ENCODE measurements at regions not wholly inside any gene's neighbourhood (a gene's known extent, or its start where the extent isn't known, plus 50 kb on each side); places are given as distances from the start of the nearest gene placed in this dataset.

- no peak overlapping the region for H3K9ac ChIP-seq
- H3K36me3 ChIP-seq, result no peaks in the 10 kb centered on the region
- no peaks in the 10 kb centered on the region for H4K20me1 ChIP-seq
- no peak for TF ChIP-seq Cebpa-rat (IDR thresholded peaks at IDR 0.05)
- no peaks in the 10 kb centered on the region for H3K9me3 ChIP-seq (replicated peaks in 1 of 11)
- H3K4me3 ChIP-seq, result no peak overlapping the region
- no peak overlapping the region for H3K27ac ChIP-seq
- no peak overlapping the region for H3K4me2 ChIP-seq
- no peaks in the 10 kb centered on the region for H3K4me1 ChIP-seq
- H3K27me3 ChIP-seq, result no peaks in the 10 kb centered on the region
Measured at GRCh38 chr7:25752967-25753791, 398.8 kb upstream of the NFE2L3 start.

DNA sequence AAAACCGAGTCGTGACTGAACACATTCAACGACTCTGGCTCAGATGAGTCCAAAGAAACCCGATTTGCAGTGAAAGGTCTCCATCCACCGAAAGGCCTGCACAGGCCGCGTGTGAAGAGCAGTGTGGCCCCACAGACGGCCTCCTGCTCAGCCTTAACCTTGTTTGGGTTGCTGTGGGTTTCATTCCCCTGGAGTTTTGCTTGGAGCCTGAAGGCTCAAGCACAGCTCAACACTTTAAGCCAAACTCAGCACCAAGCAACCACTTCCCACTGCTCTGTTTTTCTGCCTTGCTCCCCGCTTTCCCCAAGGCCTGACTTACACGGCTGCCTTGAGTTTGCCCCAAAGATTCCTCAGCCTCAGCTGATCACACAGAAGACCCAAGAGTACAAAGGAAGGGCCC lies 398.2 kb upstream of the NFE2L3 start:
- no peak overlapping the region for H3K4me2 ChIP-seq
- no peak overlapping the region for H3K4me3 ChIP-seq
- no peaks in the 10 kb centered on the region for H4K20me1 ChIP-seq
- no peak overlapping the region for H3K27ac ChIP-seq
- H3K9ac ChIP-seq, result no peak overlapping the region
- TF ChIP-seq Cebpa-rat (IDR thresholded peaks at IDR 0.05), result no peak
- no peaks in the 10 kb centered on the region for H3K36me3 ChIP-seq
- no peaks in the 10 kb centered on the region for H3K4me1 ChIP-seq
- H3K27me3 ChIP-seq, result no peaks in the 10 kb centered on the region
- H3K9me3 ChIP-seq (replicated peaks in 1 of 11), result no peaks in the 10 kb centered on the region

DNA sequence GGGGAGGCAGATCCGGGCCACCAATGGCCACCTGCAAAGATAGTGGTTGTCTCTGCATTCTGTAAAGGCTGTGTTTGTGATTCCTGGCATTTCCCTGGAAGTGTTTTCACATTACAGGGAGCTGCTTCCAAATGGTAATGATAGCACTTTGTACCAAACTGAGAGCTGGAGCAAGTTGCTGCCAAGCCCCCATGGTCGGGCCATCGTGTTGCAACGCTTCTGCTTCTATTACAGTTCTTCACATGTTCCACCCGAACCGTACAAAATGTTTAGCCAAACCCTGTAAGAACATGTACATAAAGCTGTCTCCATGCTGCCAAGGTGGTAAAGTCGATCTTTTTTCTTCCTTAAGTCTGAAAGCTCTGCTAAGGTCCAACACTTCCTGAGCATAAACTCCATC lies 397.7 kb upstream of the NFE2L3 start:
- no peak overlapping the region for H3K4me3 ChIP-seq
- H3K9ac ChIP-seq, result no peak overlapping the region
- H3K27ac ChIP-seq, result no peak overlapping the region
- no peak overlapping the region for H3K4me2 ChIP-seq
- H3K27me3 ChIP-seq, result no peaks in the 10 kb centered on the region
- no peaks in the 10 kb centered on the region for H4K20me1 ChIP-seq
- no peaks in the 10 kb centered on the region for H3K9me3 ChIP-seq (replicated peaks in 1 of 11)
- TF ChIP-seq Cebpa-rat (IDR thresholded peaks at IDR 0.05), result no peak
- H3K4me1 ChIP-seq, result no peaks in the 10 kb centered on the region
- H3K36me3 ChIP-seq, result no peaks in the 10 kb centered on the region

DNA sequence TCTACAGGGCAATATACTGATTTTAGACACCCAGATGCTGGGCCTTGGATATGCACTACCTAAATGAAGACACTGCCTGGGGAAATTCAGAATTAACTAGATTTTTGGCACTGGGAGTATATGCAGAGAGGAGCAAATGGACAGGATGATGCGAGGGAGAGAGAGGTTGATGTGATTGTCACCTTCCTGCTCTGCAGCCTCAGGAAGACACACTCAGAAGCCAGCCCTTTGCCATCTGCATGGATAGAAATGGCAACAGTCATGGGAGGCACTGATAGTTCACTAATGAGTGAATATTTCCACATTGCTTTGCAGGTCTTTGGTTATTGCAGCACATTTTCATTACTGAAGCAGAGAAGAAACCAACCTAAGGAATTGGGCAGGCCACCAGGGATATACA lies 397.2 kb upstream of the NFE2L3 start:
- TF ChIP-seq Cebpa-rat (IDR thresholded peaks at IDR 0.05), result no peak
- Histone ChIP-seq H3K36me3 (no peaks in the 10 kb centered on the region), H4K20me1 (no peaks in the 10 kb centered on the region), H3K9ac (no peak overlapping the region), H3K9me3 (replicated peaks in 1 of 11) (no peaks in the 10 kb centered on the region), H3K27ac (no peak overlapping the region), H3K27me3 (no peaks in the 10 kb centered on the region), H3K4me1 (no peaks in the 10 kb centered on the region), H3K4me2 (no peak overlapping the region), H3K4me3 (no peak overlapping the region)

DNA sequence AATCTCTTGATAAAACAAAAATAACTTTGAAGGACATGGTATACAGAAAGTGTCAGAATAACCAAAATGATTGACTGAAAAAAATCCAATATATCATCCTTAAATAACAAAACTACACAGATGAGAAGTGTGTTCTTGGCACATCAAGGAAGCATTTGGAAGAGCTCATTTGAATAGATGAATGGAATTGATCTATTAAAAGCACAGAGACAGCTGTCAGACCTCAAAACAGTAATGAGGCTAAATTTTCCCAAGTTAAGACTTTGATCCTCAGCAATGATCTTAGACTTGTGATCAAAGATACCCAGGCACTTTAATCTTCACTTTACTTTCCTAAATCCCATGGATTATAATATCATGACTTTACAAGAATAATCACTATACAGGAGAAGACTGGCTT lies 395.4 kb upstream of the NFE2L3 start:
- Histone ChIP-seq H3K4me3 (no peak overlapping the region), H3K4me2 (no peak overlapping the region), H3K27me3 (no peaks in the 10 kb centered on the region), H3K9me3 (replicated peaks in 1 of 11) (no peaks in the 10 kb centered on the region), H4K20me1 (no peaks in the 10 kb centered on the region), H3K4me1 (no peaks in the 10 kb centered on the region), H3K36me3 (no peaks in the 10 kb centered on the region), H3K9ac (no peak overlapping the region), H3K27ac (no peak overlapping the region)
- TF ChIP-seq Cebpa-rat (IDR thresholded peaks at IDR 0.05), result no peak

DNA sequence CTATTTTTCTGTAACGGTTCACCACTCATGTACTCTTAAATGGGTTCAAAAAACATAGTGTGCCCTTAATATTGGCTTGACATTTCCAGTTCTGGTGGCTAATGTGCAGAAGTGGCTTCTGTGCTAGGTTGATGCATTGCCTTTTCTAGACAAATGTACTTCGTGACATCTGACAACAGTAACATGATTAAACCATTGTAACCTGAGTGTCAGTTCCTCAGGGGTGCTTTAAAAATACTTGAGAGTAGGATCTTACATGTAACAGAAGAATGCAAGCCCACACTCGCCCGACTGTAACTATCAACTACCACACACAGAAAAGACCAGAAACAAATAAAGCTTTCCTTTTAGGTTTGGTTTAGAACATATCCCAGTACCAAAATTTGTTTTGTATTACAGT lies 393.4 kb upstream of the NFE2L3 start:
- H4K20me1 ChIP-seq, result no peaks in the 10 kb centered on the region
- H3K4me1 ChIP-seq, result no peaks in the 10 kb centered on the region
- H3K9me3 ChIP-seq (replicated peaks in 1 of 11), result no peaks in the 10 kb centered on the region
- TF ChIP-seq Cebpa-rat (IDR thresholded peaks at IDR 0.05), result no peak
- no peaks in the 10 kb centered on the region for H3K27me3 ChIP-seq
- no peak overlapping the region for H3K27ac ChIP-seq
- H3K4me3 ChIP-seq, result no peak overlapping the region
- no peaks in the 10 kb centered on the region for H3K36me3 ChIP-seq
- H3K4me2 ChIP-seq, result no peak overlapping the region
- H3K9ac ChIP-seq, result no peak overlapping the region

- no peak overlapping the region for H3K4me3 ChIP-seq
- no peaks in the 10 kb centered on the region for H3K36me3 ChIP-seq
- no peak for TF ChIP-seq Cebpa-rat (IDR thresholded peaks at IDR 0.05)
- no peaks in the 10 kb centered on the region for H3K9me3 ChIP-seq (replicated peaks in 1 of 11)
- H3K4me1 ChIP-seq, result no peaks in the 10 kb centered on the region
- H3K27me3 ChIP-seq, result no peaks in the 10 kb centered on the region
- no peak overlapping the region for H3K4me2 ChIP-seq
- no peaks in the 10 kb centered on the region for H4K20me1 ChIP-seq
- H3K27ac ChIP-seq, result no peak overlapping the region
- H3K9ac ChIP-seq, result no peak overlapping the region
Measured at GRCh38 chr7:25759286-25759685, 392.7 kb upstream of the NFE2L3 start.

- H3K27me3 ChIP-seq, result no peaks in the 10 kb centered on the region
- TF ChIP-seq Cebpa-rat (IDR thresholded peaks at IDR 0.05), result no peak
- no peak overlapping the region for H3K27ac ChIP-seq
- no peak overlapping the region for H3K4me3 ChIP-seq
- H3K9ac ChIP-seq, result no peak overlapping the region
- H3K36me3 ChIP-seq, result no peaks in the 10 kb centered on the region
- no peaks in the 10 kb centered on the region for H3K9me3 ChIP-seq (replicated peaks in 1 of 11)
- no peak overlapping the region for H3K4me2 ChIP-seq
- no peaks in the 10 kb centered on the region for H4K20me1 ChIP-seq
- no peaks in the 10 kb centered on the region for H3K4me1 ChIP-seq
Measured at GRCh38 chr7:25759748-25760147, 392.2 kb upstream of the NFE2L3 start.

GRCh38 chr7:25762511-25763462 lies 389.2 kb upstream of the NFE2L3 start:
- Histone ChIP-seq H3K4me3 (no peak overlapping the region), H4K20me1 (no peaks in the 10 kb centered on the region), H3K4me2 (no peak overlapping the region), H3K36me3 (no peaks in the 10 kb centered on the region), H3K27me3 (no peaks in the 10 kb centered on the region), H3K9me3 (replicated peaks in 1 of 11) (no peaks in the 10 kb centered on the region), H3K4me1 (no peaks in the 10 kb centered on the region), H3K27ac (no peak overlapping the region), H3K9ac (no peak overlapping the region)
- TF ChIP-seq Cebpa-rat (IDR thresholded peaks at IDR 0.05), result no peak

Data from BLaER1 treated with 17β-estradiol and CSF1 and Interleukin-3, amounts not matched to agents 10 nM and 100 nM (cell line).